Hematopoietic multipotent progenitor cell treated with erythropoietin and hydrocortisone succinate and interleukin-3 and kit ligand, for 4 days (in vitro differentiated cells): ENCODE measurements at regions not wholly inside any gene's neighbourhood (a gene's known extent, or its start where the extent isn't known, plus 50 kb on each side); places are given as distances from the start of the nearest gene placed in this dataset.
"Not testable (repeated sequence)": the region's sequence is repeated elsewhere in the genome, so short reads cannot be mapped to it uniquely, and the experiment has no call there.

Experiments used
- DNase-seq: peaks from one replicate; pipeline ENCODE4 v3.0.0-alpha.2; 2015

- no peak for DNase-seq
Measured at GRCh38 chr12:25883026-25883916, 75.2 kb upstream of the RASSF8 start.

GRCh38 chr12:25884024-25884919 lies 74.2 kb upstream of the RASSF8 start:
- DNase-seq = no peak

- no peak for DNase-seq
Measured at GRCh38 chr12:25884920-25885234, 73.6 kb upstream of the RASSF8 start.

GRCh38 chr12:25886396-25886795 lies 72.1 kb upstream of the RASSF8 start:
- no peak for DNase-seq

GRCh38 chr12:25887367-25887766 lies 71.1 kb upstream of the RASSF8 start:
- no peak for DNase-seq

- no peak for DNase-seq
Measured at GRCh38 chr12:25889185-25889584, 69.3 kb upstream of the RASSF8 start.

- not testable (repeated sequence) for DNase-seq
Measured at GRCh38 chr12:25891095-25891494, 67.4 kb upstream of the RASSF8 start.

GRCh38 chr12:25894759-25895158 lies 63.7 kb upstream of the RASSF8 start:
- DNase-seq = no peak

- DNase-seq = no peak
Measured at GRCh38 chr12:25896981-25897380, 61.5 kb upstream of the RASSF8 start.

GRCh38 chr12:25903603-25904245 lies 54.8 kb upstream of the RASSF8 start:
- DNase-seq = no peak

GRCh38 chr12:25904442-25904841 lies 54.0 kb upstream of the RASSF8 start:
- no peak for DNase-seq

GRCh38 chr12:25906651-25907340 lies 51.7 kb upstream of the RASSF8 start:
- peak; percentile 9 for DNase-seq
